ENCODE measurements at regions not wholly inside any gene's neighbourhood (a gene's known extent, or its start where the extent isn't known, plus 50 kb on each side); places are given as distances from the start of the nearest gene placed in this dataset.
A peak's percentile ranks its signal among the peaks of the same experiment; 100 is the strongest.
"Not testable (repeated sequence)": the region's sequence is repeated elsewhere in the genome, so short reads cannot be mapped to it uniquely, and the experiment has no call there.

DNA sequence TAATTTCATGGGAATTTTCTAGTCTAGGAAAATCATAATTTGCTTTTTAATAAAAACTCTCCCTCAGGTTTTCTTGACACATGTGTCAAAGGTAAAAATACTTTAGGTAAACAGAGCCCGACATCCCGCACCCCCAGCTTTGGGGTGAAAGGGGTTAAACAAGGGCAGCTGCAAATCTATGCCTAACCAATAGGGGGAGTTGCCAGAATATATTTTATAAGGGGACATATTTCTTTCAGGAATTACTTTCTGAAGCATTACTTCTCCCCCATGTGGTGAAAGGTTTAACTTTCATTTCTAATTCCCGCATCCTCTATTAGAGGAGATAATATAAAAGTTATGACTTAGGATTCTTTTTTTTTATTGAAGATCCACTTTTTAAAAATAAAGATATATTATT is 53.9 kb upstream of the HEPH start:
- DNase-seq (ENCODE audit: low spot score), result peak; percentile 5

DNA sequence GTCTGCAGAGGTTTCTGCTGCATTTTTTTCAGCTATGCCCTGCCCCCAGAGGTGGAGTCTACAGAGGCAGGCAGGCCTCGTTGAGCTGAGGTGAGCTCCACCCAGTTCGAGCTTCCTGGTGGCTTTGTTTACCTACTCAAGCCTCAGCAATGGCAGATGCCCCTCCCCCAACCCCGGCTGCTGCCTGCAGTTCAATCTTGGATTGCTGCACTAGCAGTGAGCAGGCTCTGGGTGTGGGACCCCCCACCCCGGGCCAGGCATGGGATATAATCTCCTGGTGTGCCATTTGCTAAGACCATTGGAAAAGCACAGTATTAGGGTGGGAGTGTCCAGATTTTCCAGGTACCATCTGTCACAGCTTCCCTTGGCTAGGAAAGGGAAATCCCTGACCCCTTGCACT is 56.2 kb upstream of the HEPH start:
- DNase-seq (ENCODE audit: low spot score), result not testable (repeated sequence)

DNA sequence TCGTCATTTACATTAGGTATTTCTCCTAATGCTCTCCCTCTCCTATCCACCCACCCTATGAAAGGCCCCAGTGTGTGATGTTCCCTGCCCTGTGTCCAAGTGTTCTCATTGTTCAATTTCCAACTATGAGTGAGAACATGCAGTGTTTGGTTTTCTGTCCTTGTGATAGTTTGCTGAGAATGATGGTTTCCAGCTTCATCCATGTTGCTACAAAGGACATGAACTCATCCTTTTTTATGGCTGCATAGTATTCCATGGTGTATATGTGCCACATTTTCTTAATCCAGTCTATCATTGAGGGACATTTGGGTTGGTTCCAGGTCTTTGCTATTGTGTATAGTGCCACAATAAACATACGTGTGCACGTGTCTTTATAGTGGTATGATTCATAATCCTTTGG is 61.6 kb upstream of the HEPH start:
- DNase-seq (ENCODE audit: low spot score), result not testable (repeated sequence)

DNA sequence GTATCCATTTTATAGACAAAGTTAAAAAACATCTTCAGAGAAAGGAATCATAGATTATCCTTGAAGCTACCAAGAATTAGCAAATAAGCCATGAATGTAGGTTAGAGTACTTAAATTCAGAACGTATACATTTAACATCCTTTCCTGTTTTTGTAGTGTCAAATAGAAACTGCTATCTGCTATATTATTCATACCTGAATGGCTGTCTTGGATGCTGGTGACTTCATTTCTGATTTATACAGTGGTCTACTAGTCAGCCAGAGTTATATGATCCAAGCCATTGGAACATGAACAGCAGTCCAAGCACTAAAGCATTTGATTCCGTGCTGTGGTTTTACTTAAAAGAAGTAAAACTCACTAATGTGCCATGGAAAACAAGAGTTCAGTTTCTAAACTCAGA is 58.3 kb upstream of the VSIG4 start:
- DNase-seq (ENCODE audit: low spot score), result no peak

DNA sequence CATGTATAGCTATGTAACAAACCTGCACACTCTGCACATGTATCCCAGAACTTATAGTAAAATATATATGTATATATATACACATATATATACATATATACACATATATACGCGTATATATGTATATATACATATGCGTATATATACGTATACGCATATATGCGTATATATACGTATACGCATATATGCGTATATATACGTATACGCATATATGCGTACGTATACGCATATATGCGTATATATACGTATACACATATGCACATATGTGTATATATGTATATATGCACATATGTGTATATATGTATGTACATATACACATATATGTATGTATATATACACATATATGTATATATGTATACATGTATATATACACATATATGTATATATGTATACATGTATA is 57.1 kb upstream of the VSIG4 start:
- not testable (repeated sequence) for DNase-seq (ENCODE audit: low spot score)

DNA sequence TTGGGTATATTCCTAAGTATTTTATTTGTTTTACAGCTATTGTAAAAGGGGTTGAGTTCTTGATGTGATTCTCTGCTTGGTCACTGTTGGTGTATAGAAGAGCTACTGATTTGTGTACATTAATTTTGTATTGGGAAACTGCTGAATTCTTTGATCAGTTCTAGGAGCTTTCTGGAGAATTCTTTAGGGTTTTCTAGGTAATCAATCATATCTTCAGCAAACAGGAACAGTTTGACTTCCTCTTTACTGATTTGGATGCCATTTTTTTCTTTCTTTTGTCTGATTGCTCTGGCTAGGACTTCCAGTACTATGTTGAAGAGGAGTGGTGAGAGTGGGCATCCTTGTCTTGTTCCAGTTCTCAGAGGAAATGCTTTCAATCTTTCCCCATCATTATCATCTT is 50.1 kb upstream of the VSIG4 start:
- DNase-seq (ENCODE audit: low spot score), result not testable (repeated sequence)
